GM18499 (cell line): ENCODE measurements at regions not wholly inside any gene's neighbourhood (a gene's known extent, or its start where the extent isn't known, plus 50 kb on each side); places are given as distances from the start of the nearest gene placed in this dataset.

Experiments used
- ATAC-seq: cut with Tn5 transposase; IDR thresholded peaks from one replicate; pipeline ENCODE4 v1.9.1; 2021; ENCODE audit warnings: moderate number of reproducible peaks; ENCODE audit not compliant: insufficient read depth, unreplicated experiment

GRCh38 chr6:113487489-113488058 is 369.6 kb upstream of the MARCKS start:
- no peak for ATAC-seq

GRCh38 chr6:113488061-113488460 is 369.1 kb upstream of the MARCKS start:
- no peak for ATAC-seq

DNA sequence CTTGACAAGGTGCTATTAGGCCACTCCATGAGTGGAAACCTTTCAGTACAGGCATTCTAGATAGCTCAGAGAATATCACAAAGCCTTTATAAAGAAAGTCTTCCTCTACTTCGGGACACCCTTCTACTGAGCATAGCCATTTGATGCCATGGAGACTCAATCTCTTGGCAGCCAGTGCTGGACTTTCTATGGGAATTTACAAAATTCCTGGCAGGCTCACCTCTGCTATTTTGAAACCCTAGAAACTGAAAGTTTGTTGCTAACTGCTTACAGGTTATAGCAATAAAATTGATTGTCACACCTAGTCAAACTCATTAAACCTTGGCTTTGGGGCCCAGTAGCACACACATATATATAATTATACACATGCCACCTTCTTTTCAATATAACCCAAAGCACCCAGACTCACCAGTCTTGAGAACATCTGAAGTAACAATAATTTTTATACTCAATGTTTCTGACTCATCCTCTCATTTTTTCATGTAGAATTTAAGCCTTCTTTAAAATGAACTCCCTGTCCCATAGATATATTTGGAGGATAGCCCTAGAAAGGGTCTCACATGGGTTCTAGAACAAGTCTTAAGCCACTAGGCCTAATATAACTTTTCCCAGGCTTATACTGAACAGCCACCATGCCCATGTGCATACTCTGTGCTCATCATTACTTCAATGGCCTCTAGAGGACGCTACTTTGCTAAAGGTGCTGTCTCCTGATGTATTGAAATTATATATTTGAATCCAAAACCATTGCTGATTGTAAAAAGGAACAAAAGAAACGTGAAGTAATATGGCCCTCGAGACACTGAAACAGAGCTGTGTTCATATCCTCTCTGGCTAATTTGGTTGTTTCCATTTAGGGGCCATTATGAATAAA is 368.1 kb upstream of the MARCKS start:
- no peak for ATAC-seq

DNA sequence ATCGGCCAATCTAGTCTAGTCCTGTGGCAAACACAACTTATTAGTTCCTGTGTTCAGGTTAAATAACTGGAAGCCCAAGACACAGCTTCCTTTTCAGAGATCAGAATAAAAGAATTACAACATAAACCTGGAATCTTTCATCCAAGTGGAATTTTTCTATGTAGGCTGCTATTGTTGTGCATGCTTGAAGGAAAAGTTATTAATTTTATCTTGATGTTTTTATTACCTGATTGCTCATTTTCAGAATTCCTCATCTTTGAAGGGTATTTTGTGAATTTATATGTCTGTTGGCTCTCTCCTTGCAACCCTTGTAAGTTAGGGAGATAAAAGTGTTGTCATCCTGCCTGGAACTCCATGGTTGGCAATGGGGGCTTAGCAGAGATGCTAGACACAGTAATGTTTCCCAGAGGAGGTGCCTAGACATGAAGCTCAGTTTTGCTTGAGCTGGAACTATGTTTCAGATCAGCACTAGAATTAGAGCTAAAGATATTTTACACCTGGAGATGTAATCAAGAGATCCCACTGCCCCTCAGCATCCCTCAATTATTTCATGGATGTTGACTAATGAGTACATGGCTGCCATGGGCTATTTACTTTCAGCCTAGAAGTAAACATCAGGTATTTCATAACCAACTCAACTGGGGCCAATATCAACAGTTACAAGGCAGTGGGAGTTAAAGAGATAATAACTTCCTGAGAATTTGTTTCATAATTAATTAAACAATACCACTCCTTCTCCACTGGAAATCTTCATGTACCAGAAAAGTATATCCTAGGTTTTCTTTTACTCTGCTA is 367.0 kb upstream of the MARCKS start:
- ATAC-seq: no peak

GRCh38 chr6:113491376-113491775 is 365.8 kb upstream of the MARCKS start:
- ATAC-seq: no peak

GRCh38 chr6:113493991-113494390 is 363.2 kb upstream of the MARCKS start:
- ATAC-seq: no peak

GRCh38 chr6:113495521-113495920 is 361.6 kb upstream of the MARCKS start:
- no peak for ATAC-seq

DNA sequence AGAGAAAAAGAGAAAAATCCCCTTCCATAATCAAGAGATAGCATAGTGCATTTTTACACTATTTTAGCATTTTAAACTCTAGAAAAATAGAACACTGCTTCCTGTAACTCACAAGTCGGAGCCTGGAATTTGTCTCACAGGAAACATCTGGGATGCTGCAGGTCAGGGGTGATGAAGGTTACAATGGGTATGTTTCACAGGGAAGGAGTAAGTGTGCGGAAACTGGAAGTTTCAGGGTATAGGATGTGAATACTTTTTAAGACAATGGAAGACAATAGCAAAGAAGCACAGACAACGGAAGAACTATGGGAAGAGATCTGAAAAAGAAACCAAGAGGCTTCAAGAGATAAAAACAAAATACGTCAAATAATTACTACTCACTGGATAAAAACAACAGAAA is 361.0 kb upstream of the MARCKS start:
- ATAC-seq: no peak

- no peak for ATAC-seq
Measured at GRCh38 chr6:113500221-113500620, 356.9 kb upstream of the MARCKS start.

DNA sequence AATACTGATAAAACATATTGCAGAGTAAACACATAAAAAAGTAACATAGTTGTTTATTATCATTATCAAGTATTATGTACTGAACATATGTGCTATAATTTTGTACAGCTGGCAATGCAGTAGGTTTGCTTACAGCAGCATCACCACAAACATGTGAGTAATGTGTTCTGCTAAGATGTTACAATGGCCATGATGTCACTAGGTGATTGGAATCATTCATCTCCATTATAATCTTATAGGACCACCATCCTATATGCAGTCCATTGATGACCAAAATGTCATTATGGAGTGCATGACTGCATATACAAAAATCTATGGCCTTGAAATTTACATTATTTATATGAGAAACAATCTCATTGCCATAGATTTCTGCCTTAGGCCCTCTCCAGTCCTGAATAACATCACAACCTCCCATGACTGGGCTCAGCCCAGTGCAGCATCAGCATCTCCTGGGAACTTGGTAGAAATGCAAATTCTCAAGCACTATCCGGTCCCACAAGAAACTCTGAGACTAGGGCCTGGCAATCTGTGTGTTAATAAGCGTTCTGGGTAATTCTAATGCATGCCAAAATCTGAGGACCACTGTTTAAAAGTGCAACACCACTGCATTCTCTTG is 352.0 kb upstream of the MARCKS start:
- ATAC-seq: no peak

- ATAC-seq: no peak
Measured at GRCh38 chr6:113508249-113508648, 348.9 kb upstream of the MARCKS start.

- no peak for ATAC-seq
Measured at GRCh38 chr6:113511100-113511499, 346.0 kb upstream of the MARCKS start.

- ATAC-seq: no peak
Measured at GRCh38 chr6:113512576-113512975, 344.6 kb upstream of the MARCKS start.

GRCh38 chr6:113513086-113513485 is 344.1 kb upstream of the MARCKS start:
- ATAC-seq: no peak

DNA sequence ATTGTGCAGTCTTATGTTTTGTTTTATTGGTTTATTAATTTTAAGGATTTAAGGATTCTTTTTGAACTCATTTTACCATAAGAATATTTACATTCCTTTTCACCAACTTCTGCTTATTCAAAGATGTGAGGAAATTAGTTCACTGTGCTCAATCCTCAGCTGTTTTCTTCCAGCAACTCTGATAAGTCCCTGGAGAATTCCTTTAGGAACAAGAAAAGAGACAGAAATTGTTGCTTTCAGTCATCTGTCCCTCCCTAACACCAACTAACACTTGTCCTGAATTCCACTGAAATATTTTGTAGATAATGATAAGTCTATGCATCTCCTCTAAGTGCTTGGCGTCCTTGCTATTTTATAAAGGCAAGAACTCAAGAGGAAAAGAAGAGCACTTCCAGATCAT is 334.8 kb upstream of the MARCKS start:
- ATAC-seq: no peak

- no peak for ATAC-seq
Measured at GRCh38 chr6:113524826-113525225, 332.3 kb upstream of the MARCKS start.

DNA sequence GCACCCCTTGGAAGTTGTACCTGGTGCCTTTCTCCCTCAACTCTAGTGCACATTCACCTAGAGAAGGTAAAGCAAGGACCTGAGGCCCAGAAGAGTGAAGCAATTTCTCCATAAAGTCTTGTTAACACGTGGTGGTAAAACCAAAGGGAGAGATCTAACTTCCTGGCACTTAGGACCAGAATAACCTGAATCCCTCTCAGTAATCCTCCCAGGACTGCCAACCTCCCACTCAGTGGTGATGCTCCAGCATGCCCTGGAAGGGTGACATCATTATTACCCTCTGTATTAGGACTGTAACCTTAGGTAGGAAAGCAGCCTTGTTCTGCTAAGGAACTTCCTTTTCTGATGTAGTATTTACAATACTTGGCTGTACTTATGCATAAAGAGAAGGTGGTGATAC is 330.6 kb upstream of the MARCKS start:
- no peak for ATAC-seq

GRCh38 chr6:113526995-113527394 is 330.1 kb upstream of the MARCKS start:
- ATAC-seq: no peak

DNA sequence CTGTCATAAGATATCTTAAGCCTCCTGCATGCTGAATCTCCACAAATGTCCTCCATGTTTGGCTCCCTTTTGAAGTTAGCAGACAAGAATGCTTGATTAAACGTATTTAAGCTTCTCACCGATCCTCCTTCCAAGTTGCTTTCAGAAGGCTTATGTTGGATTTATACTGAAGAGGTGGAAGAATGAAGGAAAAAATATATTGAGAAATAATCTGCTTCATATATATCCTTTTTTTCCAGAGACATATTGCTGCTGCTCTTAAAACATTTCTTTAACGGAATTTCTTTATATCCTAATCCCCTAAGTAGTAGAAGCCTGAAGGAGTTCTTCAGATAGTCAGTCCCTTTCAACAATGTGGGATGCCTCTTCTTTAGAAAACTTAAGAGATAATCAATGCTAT is 329.0 kb upstream of the MARCKS start:
- no peak for ATAC-seq

GRCh38 chr6:113529196-113529595 is 327.9 kb upstream of the MARCKS start:
- no peak for ATAC-seq

GRCh38 chr6:113529879-113530278 is 327.3 kb upstream of the MARCKS start:
- no peak for ATAC-seq
